Adrenal gland (tissue), 5 donors: ENCODE measurements at regions not wholly inside any gene's neighbourhood (a gene's known extent, or its start where the extent isn't known, plus 50 kb on each side); places are given as distances from the start of the nearest gene placed in this dataset.

ENCODE experiments used
- CTCF ChIP-seq, 6 experiments: fragments of 450-650 bp in 4 of 6; fragments of 200-600 bp in 2 of 6; sonication (generic) in 1 of 6; IDR thresholded peaks; 1 replicate in 5 of 6; 2 replicates in 1 of 6; pipeline versions ENCODE4 v1.5.1 to v1.8.0; 2016 to 2021; ENCODE audit warnings: antibody characterized with exemption in 6 of 6, mild to moderate bottlenecking in 2 of 6, moderate library complexity in 1 of 6
- POLR2A ChIP-seq, 2 donors: fragments of 450-650 bp; IDR thresholded peaks; one replicate each; pipeline ENCODE4 v1.6.1; 2017; ENCODE audit warnings: antibody characterized with exemption in 2 of 2, mild to moderate bottlenecking in 2 of 2, moderate library complexity in 1 of 2
- donor health status: DM: no; HTN: no; CAD: no.

- TF ChIP-seq POLR2A (IDR thresholded peaks at IDR 0.05) (no peak), CTCF (IDR thresholded peaks at IDR 0.05) (no peak)
Observed at GRCh38 chr1:194331758-194332157, 1145.3 kb upstream of the B3GALT2 start.
